ENCODE measurements at regions not wholly inside any gene's neighbourhood (a gene's known extent, or its start where the extent isn't known, plus 50 kb on each side); places are given as distances from the start of the nearest gene placed in this dataset. TPM values are rescaled to one million over a fixed set of nuclear protein-coding genes. Genes with fewer than 3 reads are reported as not detected.
"Not testable (repeated sequence)": the region's sequence is repeated elsewhere in the genome, so short reads cannot be mapped to it uniquely, and the experiment has no call there.

DNA sequence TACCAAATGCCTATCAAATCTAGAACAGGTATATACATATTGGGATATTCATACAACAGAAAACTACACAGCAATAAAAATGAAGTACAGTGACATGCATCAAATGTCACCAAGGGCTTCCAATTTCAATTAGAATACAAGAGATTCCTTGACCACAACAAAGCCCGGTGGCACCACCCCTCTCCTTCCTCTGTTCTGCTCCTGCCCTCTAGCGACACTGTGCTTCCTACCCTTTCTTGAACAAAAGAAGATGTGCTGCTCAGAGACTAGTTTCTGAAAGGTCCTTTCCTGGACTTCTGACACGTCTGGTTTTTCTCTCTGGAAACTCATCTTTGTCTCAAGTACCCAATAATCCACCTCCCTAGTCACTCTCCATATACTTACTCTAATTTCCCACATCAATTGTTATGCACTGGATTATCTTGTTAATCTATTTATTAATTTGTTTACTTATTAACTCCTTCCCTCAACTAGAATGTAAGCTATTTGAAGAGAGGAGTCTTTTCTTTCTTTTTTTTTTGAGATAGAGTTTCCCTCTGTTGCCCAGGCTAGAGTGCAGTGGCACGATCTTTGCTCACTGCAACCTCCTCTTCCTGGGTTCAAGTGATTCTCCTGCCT is 70.4 kb upstream of the CTSV start:
- H3K4me3 ChIP-seq (ENCODE audit: low read depth, low read length), result no peak overlapping the region
- TF ChIP-seq, protein P1, sequence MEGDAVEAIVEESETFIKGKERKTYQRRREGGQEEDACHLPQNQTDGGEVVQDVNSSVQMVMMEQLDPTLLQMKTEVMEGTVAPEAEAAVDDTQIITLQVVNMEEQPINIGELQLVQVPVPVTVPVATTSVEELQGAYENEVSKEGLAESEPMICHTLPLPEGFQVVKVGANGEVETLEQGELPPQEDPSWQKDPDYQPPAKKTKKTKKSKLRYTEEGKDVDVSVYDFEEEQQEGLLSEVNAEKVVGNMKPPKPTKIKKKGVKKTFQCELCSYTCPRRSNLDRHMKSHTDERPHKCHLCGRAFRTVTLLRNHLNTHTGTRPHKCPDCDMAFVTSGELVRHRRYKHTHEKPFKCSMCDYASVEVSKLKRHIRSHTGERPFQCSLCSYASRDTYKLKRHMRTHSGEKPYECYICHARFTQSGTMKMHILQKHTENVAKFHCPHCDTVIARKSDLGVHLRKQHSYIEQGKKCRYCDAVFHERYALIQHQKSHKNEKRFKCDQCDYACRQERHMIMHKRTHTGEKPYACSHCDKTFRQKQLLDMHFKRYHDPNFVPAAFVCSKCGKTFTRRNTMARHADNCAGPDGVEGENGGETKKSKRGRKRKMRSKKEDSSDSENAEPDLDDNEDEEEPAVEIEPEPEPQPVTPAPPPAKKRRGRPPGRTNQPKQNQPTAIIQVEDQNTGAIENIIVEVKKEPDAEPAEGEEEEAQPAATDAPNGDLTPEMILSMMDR (IDR thresholded peaks at IDR 0.05; ENCODE audit: insufficient read depth, low read depth, low read length), result peak; percentile 54
- peak; percentile 33 for DNase-seq (ENCODE audit: low read depth)

DNA sequence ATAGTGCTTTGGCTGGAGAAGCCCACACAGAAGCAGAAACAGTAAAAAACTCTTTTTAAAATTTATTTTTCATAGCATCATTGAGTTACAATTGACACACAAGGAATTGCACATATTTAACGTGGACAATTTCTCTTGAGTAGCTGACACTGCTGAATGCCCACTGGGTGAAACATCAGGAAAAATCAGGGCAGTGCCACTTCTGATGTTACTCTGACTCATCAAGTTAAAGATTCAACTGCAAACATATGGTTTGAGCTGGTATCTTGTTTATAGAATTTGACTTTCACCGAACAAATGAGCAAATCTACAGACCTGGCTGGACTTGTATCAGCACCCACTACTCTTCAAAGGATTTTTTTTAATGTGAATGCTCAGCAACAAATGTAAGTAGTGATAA is 66.3 kb upstream of the CTSV start:
- DNase-seq (ENCODE audit: low read depth); H3K4me3 ChIP-seq (ENCODE audit: low read depth, low read length): not testable (repeated sequence)

DNA sequence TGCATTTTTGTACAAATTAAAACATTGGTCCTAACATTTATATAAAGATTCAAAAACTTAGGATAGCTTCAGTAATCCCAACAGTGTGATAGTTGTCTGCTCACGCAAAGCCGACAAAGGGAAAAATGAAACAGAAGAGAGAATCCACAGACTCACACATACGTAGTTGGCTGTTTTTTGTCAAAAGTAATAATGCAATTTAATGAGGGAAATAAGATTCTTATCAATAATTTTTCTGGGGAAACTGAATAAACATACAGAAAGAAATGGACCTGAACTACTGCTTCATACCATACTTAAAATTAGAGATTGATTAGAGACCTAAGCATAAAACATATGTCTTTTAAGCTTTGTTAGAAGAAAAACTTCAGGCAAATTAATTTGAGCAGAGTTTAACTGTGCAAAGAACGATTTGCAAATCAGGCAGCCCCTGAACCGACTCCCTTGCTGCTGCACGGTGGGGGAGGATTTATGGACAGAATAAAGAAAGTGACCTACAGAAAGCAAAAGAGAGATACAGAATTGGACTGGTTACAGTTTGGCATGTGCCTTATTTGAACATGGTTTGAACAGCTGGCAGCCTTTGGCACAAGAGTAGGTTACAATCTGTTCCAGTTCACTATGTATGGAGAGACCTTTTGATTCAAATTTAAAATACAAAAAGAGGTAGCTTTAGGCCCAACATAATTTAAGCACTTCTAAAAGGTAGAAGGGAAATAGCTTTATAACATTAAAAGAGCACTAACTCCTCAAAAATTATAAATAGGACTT is 64.9 kb upstream of the CTSV start:
- DNase-seq (ENCODE audit: low read depth); H3K4me3 ChIP-seq (ENCODE audit: low read depth, low read length): not testable (repeated sequence)

DNA sequence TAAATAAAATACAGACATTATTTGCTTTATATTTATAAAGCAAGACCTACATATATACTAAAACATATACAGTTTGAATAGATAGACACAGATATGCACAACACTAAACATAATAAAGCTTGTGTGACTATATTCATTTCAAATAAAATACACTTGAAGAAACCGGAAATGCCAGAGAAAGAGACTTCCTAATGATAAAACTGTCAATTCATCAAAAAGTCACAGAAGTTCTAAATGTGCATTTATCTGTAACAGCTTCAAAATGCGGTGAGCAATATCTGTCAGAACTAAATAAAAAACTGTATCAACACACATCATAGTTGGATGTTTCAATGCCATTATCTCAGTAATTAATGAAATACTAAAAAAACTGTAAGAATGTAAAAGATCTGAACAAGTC is 60.6 kb upstream of the CTSV start:
- not testable (repeated sequence) for H3K4me3 ChIP-seq (ENCODE audit: low read depth, low read length); DNase-seq (ENCODE audit: low read depth)

DNA sequence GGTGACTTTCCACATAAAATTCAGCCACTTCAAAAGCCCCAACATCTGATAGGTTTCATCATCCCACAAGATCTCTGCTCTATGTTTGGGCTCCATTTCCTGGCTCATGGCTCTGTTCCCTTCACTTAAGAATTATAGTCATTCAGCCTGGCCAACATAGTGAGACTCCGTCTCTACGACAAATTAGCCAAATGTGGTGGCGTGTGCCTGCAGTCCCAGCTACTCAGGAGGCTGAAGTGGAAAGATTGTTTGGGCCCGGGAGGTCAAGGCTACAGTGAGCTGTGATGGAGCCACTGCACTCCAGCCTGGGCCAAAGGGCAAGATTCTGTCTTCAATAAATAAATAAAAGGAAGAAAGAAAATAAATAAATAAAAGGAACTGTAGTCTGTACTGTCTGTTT is 57.9 kb upstream of the CTSV start:
- TF ChIP-seq, protein P1 (IDR thresholded peaks at IDR 0.05; ENCODE audit: insufficient read depth, low read depth, low read length), result no peak
- DNase-seq (ENCODE audit: low read depth), result no peak
- H3K4me3 ChIP-seq (ENCODE audit: low read depth, low read length), result no peak overlapping the region

DNA sequence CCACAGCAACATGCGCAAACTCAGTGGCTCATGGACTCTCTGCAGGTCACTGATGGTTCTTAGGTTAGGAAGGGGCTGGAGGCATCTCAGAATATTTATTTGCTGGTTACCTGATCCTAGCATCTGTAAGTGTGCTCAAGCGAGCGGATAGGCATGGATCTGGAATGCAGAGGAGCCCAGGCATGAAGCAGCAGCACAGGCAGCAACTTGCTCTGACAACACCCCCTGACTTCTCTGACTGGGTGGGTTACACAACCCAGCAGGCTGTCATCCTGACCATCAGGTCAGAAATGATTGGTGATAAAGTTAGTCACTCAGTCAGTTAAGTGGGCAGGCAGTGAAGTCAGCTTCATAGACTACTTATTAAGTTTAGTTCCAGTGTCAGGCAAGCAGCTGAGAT is 50.4 kb upstream of the CTSV start:
- H3K4me3 ChIP-seq (ENCODE audit: low read depth, low read length); DNase-seq (ENCODE audit: low read depth): not testable (repeated sequence)

Small RNA genes in the stretch of these regions (small RNA-seq; reads per million reads assigned to genes)
- not detected for gene RNU6-798P

Measured in fibroblast of villous mesenchyme (primary cell).